H1 (cell line): ENCODE measurements at regions not wholly inside any gene's neighbourhood (a gene's known extent, or its start where the extent isn't known, plus 50 kb on each side); places are given as distances from the start of the nearest gene placed in this dataset.

Experiments
- CTCF ChIA-PET: fragments of 300-600 bp; sonication (Branson Sonifier 250); formaldehyde crosslinking; loops from one replicate; lab custom pipeline; 2021; ENCODE audit not compliant: partially characterized antibody; lab: Charles Lee
- POLR2A ChIA-PET: fragments of 300-600 bp; sonication (Branson Sonifier 250); formaldehyde crosslinking; loops from one replicate; lab custom pipeline; 2021; ENCODE audit warnings: inconsistent platforms; ENCODE audit not compliant: partially characterized antibody; lab: Charles Lee
- DNase-seq, 2 experiments: peaks; one replicate each; pipeline versions ENCODE4 v3.0.0 to v3.0.0-alpha.2; 2010 to 2022; ENCODE audit warnings: low spot score in 2 of 2, low read depth in 1 of 2, mixed read lengths in 1 of 2
- FAIRE-seq: peaks from 2 replicates; lab custom pipeline; 2011; peaks lifted over from hg19 to GRCh38; lab: Jason Lieb, UNC
- H2AFZ ChIP-seq: 2 replicates; pipeline ENCODE4 v1.8.1; 2012; ENCODE audit warnings: low read length, inconsistent platforms
- H2AK5ac ChIP-seq: 2 replicates; pipeline ENCODE4 v1.6.1; 2013; ENCODE audit warnings: low read depth, low read length
- H2BK120ac ChIP-seq: replicated peaks from 2 replicates; pipeline ENCODE3; 2013; ENCODE audit warnings: low read depth, low read length, inconsistent platforms
- H2BK12ac ChIP-seq: 2 replicates; pipeline ENCODE4 v1.6.1; 2013; ENCODE audit warnings: low read depth, low read length
- H2BK15ac ChIP-seq: 2 replicates; pipeline ENCODE4 v1.6.1; 2013; ENCODE audit warnings: low read length
- H2BK20ac ChIP-seq: 2 replicates; pipeline ENCODE4 v1.6.1; 2013; ENCODE audit warnings: low read length
- H2BK5ac ChIP-seq: 2 replicates; pipeline ENCODE4 v1.6.1; 2013; ENCODE audit warnings: low read depth, low read length
- H3K14ac ChIP-seq: 2 replicates; pipeline ENCODE4 v1.6.1; 2013; ENCODE audit warnings: inconsistent platforms; ENCODE audit not compliant: insufficient read length
- H3K18ac ChIP-seq: 2 replicates; pipeline ENCODE4 v1.6.1; 2013; ENCODE audit warnings: low read length; ENCODE audit errors: extremely low read depth
- H3K23ac ChIP-seq: 2 replicates; pipeline ENCODE4 v1.6.1; 2013; ENCODE audit warnings: inconsistent platforms; ENCODE audit not compliant: insufficient read length
- H3K23me2 ChIP-seq: 2 replicates; pipeline ENCODE4 v1.6.1; 2013; ENCODE audit warnings: low read depth, low read length
- H3K27ac ChIP-seq: 2 replicates; pipeline ENCODE4 v1.6.1; 2011; ENCODE audit warnings: low read depth, low read length, inconsistent platforms
- H3K27me3 ChIP-seq, 4 experiments: replicated peaks in 1 of 4; 1 replicate in 1 of 4; 2 replicates in 3 of 4; pipeline versions ENCODE4 v1.6.1 to v1.8.1; 2011 to 2013; ENCODE audit warnings: low read length in 3 of 4, mild to moderate bottlenecking in 3 of 4, inconsistent platforms in 2 of 4, mixed read lengths in 2 of 4, moderate library complexity in 1 of 4; ENCODE audit not compliant: control insufficient read depth in 3 of 4, insufficient read depth in 3 of 4; ENCODE audit errors: extremely low read depth in 1 of 4
- H3K36me3 ChIP-seq, 4 experiments: 2 replicates each; pipeline versions ENCODE4 v1.6.1 to v1.8.1; 2011 to 2013; ENCODE audit warnings: mild to moderate bottlenecking in 4 of 4, low read length in 3 of 4, moderate library complexity in 2 of 4, control low read depth in 1 of 4, inconsistent platforms in 1 of 4; ENCODE audit not compliant: insufficient read depth in 4 of 4, control insufficient read depth in 2 of 4
- H3K4ac ChIP-seq: replicated peaks from 2 replicates; pipeline ENCODE3; 2013; ENCODE audit warnings: low read length, low read depth, mixed read lengths, inconsistent platforms; ENCODE audit not compliant: insufficient read length
- H3K4me1 ChIP-seq, 4 experiments: replicated peaks in 1 of 4; 1 replicate in 1 of 4; 2 replicates in 3 of 4; pipeline versions ENCODE4 v1.6.1 to v1.8.1; 2011 to 2013; ENCODE audit warnings: low read length in 3 of 4, inconsistent platforms in 2 of 4, mixed read lengths in 1 of 4; ENCODE audit not compliant: insufficient read depth in 4 of 4, control insufficient read depth in 3 of 4
- H3K4me2 ChIP-seq, 2 experiments: 2 replicates each; pipeline versions ENCODE4 v1.6.1 to v1.8.1; 2011 to 2013; ENCODE audit warnings: low read depth in 2 of 2, low read length in 2 of 2, control low read depth in 1 of 2, inconsistent platforms in 1 of 2, mild to moderate bottlenecking in 1 of 2; ENCODE audit not compliant: insufficient read depth in 1 of 2
- H3K4me3 ChIP-seq, 4 experiments: fragments of 200-600, 300-600 bp in 1 of 4; sonication (generic), shearing (Covaris generic), sonication (Bioruptor Twin) in 1 of 4; 2 replicates each; pipeline versions ENCODE4 v1.5.1 to v1.8.1; 2011 to 2016; ENCODE audit warnings: low read length in 4 of 4, low read depth in 3 of 4, control low read depth in 2 of 4, inconsistent platforms in 2 of 4, mild to moderate bottlenecking in 2 of 4, mixed read lengths in 1 of 4, moderate library complexity in 1 of 4; ENCODE audit not compliant: insufficient read depth in 2 of 4; ENCODE audit errors: extremely low read depth in 1 of 4
- H3K56ac ChIP-seq: replicated peaks from 2 replicates; pipeline ENCODE3; 2013; ENCODE audit warnings: low read depth, mild to moderate bottlenecking, mixed read lengths, low read length, inconsistent platforms; ENCODE audit not compliant: insufficient read length
- H3K79me1 ChIP-seq: 2 replicates; pipeline ENCODE4 v1.6.1; 2013; ENCODE audit warnings: low read depth, low read length, control low read depth
- H3K79me2 ChIP-seq, 2 experiments: 2 replicates each; pipeline versions ENCODE4 v1.6.1 to v1.8.1; 2012 to 2013; ENCODE audit warnings: low read length in 2 of 2, mild to moderate bottlenecking in 2 of 2, inconsistent platforms in 1 of 2; ENCODE audit not compliant: insufficient read depth in 2 of 2, control insufficient read depth in 1 of 2
- H3K9ac ChIP-seq, 4 experiments: replicated peaks in 1 of 4; 1 replicate in 1 of 4; 2 replicates in 3 of 4; pipeline versions ENCODE4 v1.6.1 to v1.8.1; 2011 to 2013; ENCODE audit warnings: low read depth in 3 of 4, low read length in 3 of 4, control low read depth in 2 of 4, mild to moderate bottlenecking in 2 of 4, moderate library complexity in 2 of 4, inconsistent platforms in 1 of 4; ENCODE audit errors: extremely low read depth in 1 of 4
- H3K9me3 ChIP-seq, 2 experiments: 2 replicates each; pipeline versions ENCODE4 v1.6.1 to v1.8.1; 2012 to 2013; ENCODE audit warnings: mild to moderate bottlenecking in 2 of 2, moderate library complexity in 2 of 2, control low read depth in 1 of 2, inconsistent platforms in 1 of 2, low read depth in 1 of 2, low read length in 1 of 2, mixed read lengths in 1 of 2; ENCODE audit not compliant: insufficient read depth in 2 of 2
- H4K20me1 ChIP-seq, 2 experiments: replicated peaks in 1 of 2; 2 replicates each; pipeline versions ENCODE3 to v1.8.1; 2011 to 2013; ENCODE audit warnings: inconsistent platforms in 2 of 2, low read length in 2 of 2, mild to moderate bottlenecking in 1 of 2; ENCODE audit not compliant: insufficient read depth in 2 of 2, control insufficient read depth in 1 of 2
- H4K5ac ChIP-seq: 2 replicates; pipeline ENCODE4 v1.6.1; 2013; ENCODE audit warnings: low read length, low read depth, mixed read lengths, inconsistent platforms; ENCODE audit not compliant: insufficient read length
- H4K8ac ChIP-seq: 2 replicates; pipeline ENCODE4 v1.8.0; 2013; ENCODE audit warnings: mild to moderate bottlenecking, moderate library complexity, low read length, inconsistent platforms; ENCODE audit not compliant: insufficient read depth; ENCODE audit errors: extremely low read depth
- H4K91ac ChIP-seq: replicated peaks from 2 replicates; pipeline ENCODE3; 2013; ENCODE audit warnings: low read length, mixed read lengths, inconsistent platforms; ENCODE audit not compliant: insufficient read length
- CBX5 ChIP-seq: fragments of 300-800, 300-1000 bp; sonication (generic); IDR thresholded peaks from 2 replicates; pipeline ENCODE4 v1.7.1; 2016; ENCODE audit warnings: antibody characterized with exemption, low read length, low read depth
- WGBS, 2 experiments: shearing (Covaris generic) in 1 of 2; methylation state at CpG; one replicate each; pipeline versions ENCODE4 v1.1.6 to v1.1.7; 2013 to 2015; ENCODE audit warnings: low lambda C conversion rate in 2 of 2, mixed read lengths in 2 of 2, inconsistent platforms in 1 of 2, low coverage in 1 of 2, missing lambda C conversion rate in 1 of 2; ENCODE audit not compliant: insufficient replicate concordance in 2 of 2, insufficient coverage in 1 of 2, insufficient read length in 1 of 2; ENCODE audit errors: extremely low coverage in 1 of 2, missing lambda C conversion rate in 1 of 2; 5-methylcytosine and 5-hydroxymethylcytosine counted together

- DNase-seq, result no peak
- Histone ChIP-seq H3K4ac (no peak overlapping the region), H2BK5ac (no peak overlapping the region), H2BK120ac (no peak overlapping the region), H3K27me3 (no peaks in the 10 kb centered on the region), H4K91ac (no peak overlapping the region), H4K20me1 (no peaks in the 10 kb centered on the region), H3K4me2 (no peak overlapping the region), H3K79me2 (no peaks in the 10 kb centered on the region), H4K5ac (no peak overlapping the region), H2BK20ac (no peak overlapping the region), H3K9me3 (no peaks in the 10 kb centered on the region), H3K9ac (no peak overlapping the region), H3K36me3 (no peaks in the 10 kb centered on the region), H3K14ac (no peak overlapping the region), H3K23ac (no peak overlapping the region), H3K4me3 (no peak overlapping the region), H2BK12ac (no peak overlapping the region), H3K18ac (no peak overlapping the region), H2BK15ac (no peak overlapping the region), H4K8ac (no peak overlapping the region), H3K56ac (no peak overlapping the region), H3K27ac (no peak overlapping the region), H3K4me1 (no peaks in the 10 kb centered on the region; a peak in 3 of 7 replicates), H2AFZ (no peak overlapping the region), H2AK5ac (no peak overlapping the region), H3K79me1 (no peaks in the 10 kb centered on the region), H3K23me2 (no peaks in the 10 kb centered on the region)
- ChIA-PET POLR2A (no interaction called here), CTCF (interaction anchor here (0.7 to 2.7 kb wide), 8 partner anchors 8 to 371 kb away, joined by 3 to 10 read pairs (median 4); no protein-coding TSS in a partner anchor)
- WGBS, 2 experiments, result 77% methylated on average over 12 of the region's 12 CpGs; no CpG with 5 or more reads in 1 of the 2 experiments
- FAIRE-seq, result no peak
- TF ChIP-seq CBX5, result no peak
Measured at GRCh38 chr22:44364751-44365130, 52.0 kb upstream of the SHISAL1 start.
